Sigmoid colon (tissue), 3 donors: ENCODE measurements at regions not wholly inside any gene's neighbourhood (a gene's known extent, or its start where the extent isn't known, plus 50 kb on each side); places are given as distances from the start of the nearest gene placed in this dataset.
"Not testable (repeated sequence)": the region's sequence is repeated elsewhere in the genome, so short reads cannot be mapped to it uniquely, and the experiment has no call there.

ENCODE experiments used
- POLR2A ChIP-seq, 2 donors: fragments of 450-650 bp; IDR thresholded peaks; one replicate each; pipeline ENCODE4 v1.6.1; 2016; ENCODE audit warnings: antibody characterized with exemption in 2 of 2, mild to moderate bottlenecking in 2 of 2, moderate library complexity in 2 of 2
- TF ChIP-seq, protein P1 (sequence below), 4 experiments: fragments of 450-650 bp in 3 of 4; fragments of 200-600 bp in 1 of 4; IDR thresholded peaks; one replicate each; pipeline ENCODE4 v1.5.1; 2016 to 2019; ENCODE audit warnings: antibody characterized with exemption in 4 of 4, mild to moderate bottlenecking in 3 of 4, moderate library complexity in 2 of 4

DNA sequence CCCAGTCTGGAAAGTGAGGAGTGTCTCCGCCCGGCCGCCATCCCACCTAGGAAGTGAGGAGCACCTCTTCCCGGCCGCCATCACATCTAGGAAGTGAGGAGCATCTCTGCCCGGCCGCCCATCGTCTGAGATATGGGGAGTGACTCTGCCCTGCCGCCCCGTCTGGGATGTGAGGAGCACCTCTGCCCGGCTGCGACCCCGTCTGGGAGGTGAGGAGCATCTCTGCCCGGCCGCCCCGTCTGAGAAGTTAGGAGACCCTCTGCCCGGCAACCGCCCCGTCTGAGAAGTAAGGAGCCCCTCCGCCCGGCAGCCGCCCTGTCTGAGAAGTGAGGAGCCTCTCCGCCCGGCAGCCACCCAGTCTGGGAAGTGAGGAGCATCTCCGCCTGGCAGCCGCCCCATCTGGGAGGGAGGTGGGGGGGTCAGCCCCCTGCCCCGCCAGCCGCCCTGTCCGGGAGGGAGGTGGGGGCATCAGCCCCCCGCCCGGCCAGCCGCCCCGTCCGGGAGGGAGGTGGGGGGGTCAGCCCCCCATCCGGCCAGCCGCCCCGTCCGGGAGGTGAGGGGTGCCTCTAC is 671.8 kb upstream of the IMPG1 start:
- TF ChIP-seq, protein P1, sequence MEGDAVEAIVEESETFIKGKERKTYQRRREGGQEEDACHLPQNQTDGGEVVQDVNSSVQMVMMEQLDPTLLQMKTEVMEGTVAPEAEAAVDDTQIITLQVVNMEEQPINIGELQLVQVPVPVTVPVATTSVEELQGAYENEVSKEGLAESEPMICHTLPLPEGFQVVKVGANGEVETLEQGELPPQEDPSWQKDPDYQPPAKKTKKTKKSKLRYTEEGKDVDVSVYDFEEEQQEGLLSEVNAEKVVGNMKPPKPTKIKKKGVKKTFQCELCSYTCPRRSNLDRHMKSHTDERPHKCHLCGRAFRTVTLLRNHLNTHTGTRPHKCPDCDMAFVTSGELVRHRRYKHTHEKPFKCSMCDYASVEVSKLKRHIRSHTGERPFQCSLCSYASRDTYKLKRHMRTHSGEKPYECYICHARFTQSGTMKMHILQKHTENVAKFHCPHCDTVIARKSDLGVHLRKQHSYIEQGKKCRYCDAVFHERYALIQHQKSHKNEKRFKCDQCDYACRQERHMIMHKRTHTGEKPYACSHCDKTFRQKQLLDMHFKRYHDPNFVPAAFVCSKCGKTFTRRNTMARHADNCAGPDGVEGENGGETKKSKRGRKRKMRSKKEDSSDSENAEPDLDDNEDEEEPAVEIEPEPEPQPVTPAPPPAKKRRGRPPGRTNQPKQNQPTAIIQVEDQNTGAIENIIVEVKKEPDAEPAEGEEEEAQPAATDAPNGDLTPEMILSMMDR (IDR thresholded peaks at IDR 0.05) = not testable (repeated sequence)
- TF ChIP-seq POLR2A (IDR thresholded peaks at IDR 0.05) = not testable (repeated sequence)
